ENCODE measurements at regions not wholly inside any gene's neighbourhood (a gene's known extent, or its start where the extent isn't known, plus 50 kb on each side); places are given as distances from the start of the nearest gene placed in this dataset.

DNA sequence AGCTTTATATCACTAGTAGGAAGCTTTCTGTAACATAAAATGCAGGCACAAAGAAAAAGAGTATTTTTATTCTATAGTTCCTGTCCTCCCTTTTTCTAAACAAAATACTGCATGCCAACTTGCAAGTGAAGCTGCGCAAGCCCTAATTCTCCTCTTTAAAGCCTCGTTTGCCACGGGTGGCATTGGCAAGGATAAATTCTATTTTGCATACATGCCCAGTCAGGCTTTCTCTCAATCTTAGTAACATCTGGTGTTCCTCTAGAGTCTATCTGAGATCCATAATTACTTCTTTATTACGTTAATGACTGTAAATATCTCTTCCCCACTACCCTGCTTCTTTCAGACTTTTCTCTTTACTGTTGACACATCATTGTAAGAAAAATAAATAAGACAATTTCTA, 97.1 kb upstream of the DAAM1 start:
- TF ChIP-seq, protein P1, sequence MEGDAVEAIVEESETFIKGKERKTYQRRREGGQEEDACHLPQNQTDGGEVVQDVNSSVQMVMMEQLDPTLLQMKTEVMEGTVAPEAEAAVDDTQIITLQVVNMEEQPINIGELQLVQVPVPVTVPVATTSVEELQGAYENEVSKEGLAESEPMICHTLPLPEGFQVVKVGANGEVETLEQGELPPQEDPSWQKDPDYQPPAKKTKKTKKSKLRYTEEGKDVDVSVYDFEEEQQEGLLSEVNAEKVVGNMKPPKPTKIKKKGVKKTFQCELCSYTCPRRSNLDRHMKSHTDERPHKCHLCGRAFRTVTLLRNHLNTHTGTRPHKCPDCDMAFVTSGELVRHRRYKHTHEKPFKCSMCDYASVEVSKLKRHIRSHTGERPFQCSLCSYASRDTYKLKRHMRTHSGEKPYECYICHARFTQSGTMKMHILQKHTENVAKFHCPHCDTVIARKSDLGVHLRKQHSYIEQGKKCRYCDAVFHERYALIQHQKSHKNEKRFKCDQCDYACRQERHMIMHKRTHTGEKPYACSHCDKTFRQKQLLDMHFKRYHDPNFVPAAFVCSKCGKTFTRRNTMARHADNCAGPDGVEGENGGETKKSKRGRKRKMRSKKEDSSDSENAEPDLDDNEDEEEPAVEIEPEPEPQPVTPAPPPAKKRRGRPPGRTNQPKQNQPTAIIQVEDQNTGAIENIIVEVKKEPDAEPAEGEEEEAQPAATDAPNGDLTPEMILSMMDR (IDR thresholded peaks at IDR 0.05): no peak
- TF ChIP-seq POLR2AphosphoS5 (IDR thresholded peaks at IDR 0.05; ENCODE audit: insufficient read depth in 1 of 2, low read depth in 1 of 2): no peak

Data from vagina (tissue), 2 donors.